ENCODE measurements at regions not wholly inside any gene's neighbourhood (a gene's known extent, or its start where the extent isn't known, plus 50 kb on each side); places are given as distances from the start of the nearest gene placed in this dataset.

DNA sequence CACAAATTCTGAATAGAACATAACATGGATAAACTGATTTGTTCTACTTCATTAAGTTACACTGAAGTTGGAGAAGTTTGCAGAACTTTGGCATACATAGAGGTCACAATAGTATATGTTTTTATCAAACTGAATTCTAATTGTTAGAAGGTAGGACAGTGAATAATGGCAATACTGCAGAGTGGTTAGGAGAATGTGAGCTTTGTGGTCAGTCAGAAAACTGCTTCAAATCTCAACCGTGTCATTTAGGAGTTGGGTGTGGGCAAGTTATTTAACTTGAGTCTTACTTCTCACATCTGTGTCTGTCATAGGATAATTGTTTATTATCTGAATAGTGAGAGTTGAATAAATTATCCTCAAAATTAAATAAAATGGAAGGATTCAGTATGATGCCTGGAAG lies 374.6 kb upstream of the SYT1 start:
- TF ChIP-seq POLR2A (IDR thresholded peaks at IDR 0.05) = no peak
- TF ChIP-seq POLR2AphosphoS5 (IDR thresholded peaks at IDR 0.05) = no peak
- TF ChIP-seq, protein P1, sequence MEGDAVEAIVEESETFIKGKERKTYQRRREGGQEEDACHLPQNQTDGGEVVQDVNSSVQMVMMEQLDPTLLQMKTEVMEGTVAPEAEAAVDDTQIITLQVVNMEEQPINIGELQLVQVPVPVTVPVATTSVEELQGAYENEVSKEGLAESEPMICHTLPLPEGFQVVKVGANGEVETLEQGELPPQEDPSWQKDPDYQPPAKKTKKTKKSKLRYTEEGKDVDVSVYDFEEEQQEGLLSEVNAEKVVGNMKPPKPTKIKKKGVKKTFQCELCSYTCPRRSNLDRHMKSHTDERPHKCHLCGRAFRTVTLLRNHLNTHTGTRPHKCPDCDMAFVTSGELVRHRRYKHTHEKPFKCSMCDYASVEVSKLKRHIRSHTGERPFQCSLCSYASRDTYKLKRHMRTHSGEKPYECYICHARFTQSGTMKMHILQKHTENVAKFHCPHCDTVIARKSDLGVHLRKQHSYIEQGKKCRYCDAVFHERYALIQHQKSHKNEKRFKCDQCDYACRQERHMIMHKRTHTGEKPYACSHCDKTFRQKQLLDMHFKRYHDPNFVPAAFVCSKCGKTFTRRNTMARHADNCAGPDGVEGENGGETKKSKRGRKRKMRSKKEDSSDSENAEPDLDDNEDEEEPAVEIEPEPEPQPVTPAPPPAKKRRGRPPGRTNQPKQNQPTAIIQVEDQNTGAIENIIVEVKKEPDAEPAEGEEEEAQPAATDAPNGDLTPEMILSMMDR (IDR thresholded peaks at IDR 0.05) = no peak
- H3K4me1 ChIP-seq (replicated peaks) = no peaks in the 10 kb centered on the region
- no peak for DNase-seq (ENCODE audit: low spot score)
- intact Hi-C loops (cut with DNase I) = no loop called here
- H3K9me3 ChIP-seq = no peaks in the 10 kb centered on the region
- WGBS = 58% methylated on average over 1 of the region's 1 CpG
- no peak overlapping the region for H3K4me3 ChIP-seq
- no peaks in the 10 kb centered on the region for H3K36me3 ChIP-seq
- H3K27ac ChIP-seq = no peak overlapping the region
- H3K27me3 ChIP-seq (replicated peaks; ENCODE audit: insufficient read depth) = no peaks in the 10 kb centered on the region

DNA sequence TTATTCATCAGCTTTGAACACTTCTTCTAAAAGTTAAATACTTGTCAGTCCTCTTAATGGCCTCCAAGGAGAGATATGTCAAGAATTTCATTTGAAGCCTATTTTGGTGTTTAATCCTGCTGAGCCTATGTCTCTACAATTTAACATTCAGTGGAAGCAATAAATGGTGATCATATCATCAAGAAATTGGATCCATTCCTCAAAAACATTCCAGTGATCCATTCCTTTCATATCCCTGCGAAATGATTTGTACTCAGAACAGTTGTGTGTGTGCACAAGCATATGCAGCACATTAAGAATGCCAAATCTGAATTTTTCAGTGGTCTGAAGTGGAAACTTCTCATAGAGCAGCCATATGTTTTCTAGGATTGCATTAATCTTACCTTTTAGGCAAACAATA lies 373.7 kb upstream of the SYT1 start:
- Histone ChIP-seq H3K9me3 (no peaks in the 10 kb centered on the region), H3K4me3 (no peak overlapping the region), H3K27ac (no peak overlapping the region), H3K4me1 (replicated peaks) (no peaks in the 10 kb centered on the region), H3K27me3 (replicated peaks; ENCODE audit: insufficient read depth) (no peaks in the 10 kb centered on the region), H3K36me3 (no peaks in the 10 kb centered on the region)
- intact Hi-C loops (cut with DNase I) = no loop called here
- 50% methylated on average over 1 of the region's 1 CpG for WGBS
- TF ChIP-seq, protein P1 (IDR thresholded peaks at IDR 0.05) = no peak
- TF ChIP-seq POLR2A (IDR thresholded peaks at IDR 0.05) = no peak
- no peak for TF ChIP-seq POLR2AphosphoS5 (IDR thresholded peaks at IDR 0.05)
- no peak for DNase-seq (ENCODE audit: low spot score)

DNA sequence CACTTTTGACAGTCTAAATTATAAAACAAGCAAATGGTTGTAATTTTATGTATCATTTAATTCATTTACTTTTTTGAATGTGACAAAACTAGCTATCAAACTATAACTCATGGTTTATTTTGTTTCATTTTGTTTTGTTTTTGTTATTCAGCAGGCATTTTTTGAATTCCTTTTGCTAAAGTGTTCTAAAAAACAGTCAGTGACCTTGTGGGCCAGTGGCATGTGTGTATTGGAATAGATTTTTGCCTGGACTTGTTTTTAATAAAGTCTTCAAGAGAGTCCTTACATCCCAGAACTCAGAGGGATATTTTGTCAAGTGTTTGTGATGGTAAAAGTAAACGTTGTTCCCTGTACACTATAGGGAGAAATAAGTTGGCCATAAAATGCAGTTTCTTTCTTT lies 369.7 kb upstream of the SYT1 start:
- TF ChIP-seq, protein P1 (IDR thresholded peaks at IDR 0.05) = no peak
- TF ChIP-seq POLR2AphosphoS5 (IDR thresholded peaks at IDR 0.05) (no peak), POLR2A (IDR thresholded peaks at IDR 0.05) (no peak)
- DNase-seq (ENCODE audit: low spot score) = no peak
- H3K9me3 ChIP-seq = no peaks in the 10 kb centered on the region
- 32% methylated on average over 1 of the region's 1 CpG for whole genome bisulfite sequencing
- H3K4me1 ChIP-seq (replicated peaks) = no peaks in the 10 kb centered on the region
- H3K27ac ChIP-seq = no peak overlapping the region
- no peaks in the 10 kb centered on the region for H3K36me3 ChIP-seq
- no peaks in the 10 kb centered on the region for H3K27me3 ChIP-seq (replicated peaks; ENCODE audit: insufficient read depth)
- no peak overlapping the region for H3K4me3 ChIP-seq
- intact Hi-C loops (cut with DNase I) = no loop called here

DNA sequence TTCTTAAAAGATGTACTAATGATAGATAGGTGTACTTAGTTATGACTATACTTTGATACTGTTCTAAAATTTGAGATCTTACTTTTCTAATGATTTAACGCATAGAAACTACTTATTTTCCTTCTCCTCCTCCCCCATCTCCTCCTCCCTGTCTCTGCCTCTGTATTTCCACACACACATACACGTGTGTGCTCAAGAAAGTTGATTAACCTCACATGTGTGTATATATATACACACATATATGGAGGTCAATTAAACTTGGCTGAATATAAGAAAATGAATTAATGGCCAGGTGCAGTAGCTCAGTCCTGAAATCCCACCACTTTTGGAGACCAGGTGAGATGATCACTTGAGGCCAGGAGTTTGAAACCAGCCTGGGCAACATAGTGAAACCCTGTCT lies 362.7 kb upstream of the SYT1 start:
- 90% methylated on average over 2 of the region's 2 CpGs for WGBS

DNA sequence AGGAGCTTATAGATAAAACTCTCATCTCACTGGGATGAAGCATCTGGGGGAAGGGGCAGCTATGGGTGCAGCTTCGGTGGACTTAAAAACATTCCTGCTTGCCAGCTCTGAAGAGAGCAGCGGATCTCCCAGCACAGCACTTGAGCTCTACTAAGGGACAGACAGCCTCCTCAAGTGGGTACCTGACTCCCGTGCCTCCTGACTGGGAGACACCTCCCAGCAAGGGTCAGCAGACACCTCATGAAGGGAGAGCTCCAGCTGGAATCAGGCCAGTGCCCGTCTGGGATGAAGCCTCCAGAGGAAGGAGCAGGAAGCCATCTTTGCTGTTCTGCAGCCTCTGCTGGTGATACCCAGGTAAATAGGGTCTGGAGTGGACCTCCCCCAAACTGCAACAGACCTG lies 345.2 kb upstream of the SYT1 start:
- no peak for DNase-seq (ENCODE audit: low spot score)
- Histone ChIP-seq H3K36me3 (no peaks in the 10 kb centered on the region), H3K9me3 (no peaks in the 10 kb centered on the region), H3K4me3 (no peak overlapping the region), H3K27me3 (replicated peaks; ENCODE audit: insufficient read depth) (no peaks in the 10 kb centered on the region), H3K4me1 (replicated peaks) (no peaks in the 10 kb centered on the region), H3K27ac (no peak overlapping the region)
- 86% methylated on average over 4 of the region's 4 CpGs for WGBS
- intact Hi-C loops (cut with DNase I) = no loop called here
- TF ChIP-seq, protein P1 (IDR thresholded peaks at IDR 0.05) = no peak
- TF ChIP-seq POLR2A (IDR thresholded peaks at IDR 0.05) (no peak), POLR2AphosphoS5 (IDR thresholded peaks at IDR 0.05) (no peak)

More for the DNA sequence above, 362.7 kb upstream of the SYT1 start:
- no peak for DNase-seq (ENCODE audit: low spot score)
- H3K36me3 ChIP-seq = no peaks in the 10 kb centered on the region
- no peaks in the 10 kb centered on the region for H3K9me3 ChIP-seq
- TF ChIP-seq, protein P1 (IDR thresholded peaks at IDR 0.05) = no peak
- TF ChIP-seq POLR2A (IDR thresholded peaks at IDR 0.05) = no peak
- no peak for TF ChIP-seq POLR2AphosphoS5 (IDR thresholded peaks at IDR 0.05)
- no peaks in the 10 kb centered on the region for H3K4me1 ChIP-seq (replicated peaks)
- H3K4me3 ChIP-seq = no peak overlapping the region
- intact Hi-C loops (cut with DNase I) = no loop called here
- no peak overlapping the region for H3K27ac ChIP-seq
- no peaks in the 10 kb centered on the region for H3K27me3 ChIP-seq (replicated peaks; ENCODE audit: insufficient read depth)

All from prostate gland (tissue), 2 donors.